ENCODE measurements at regions not wholly inside any gene's neighbourhood (a gene's known extent, or its start where the extent isn't known, plus 50 kb on each side); places are given as distances from the start of the nearest gene placed in this dataset.

- TF ChIP-seq CTCF (IDR thresholded peaks at IDR 0.05; ENCODE audit: low read depth, low read length) (no peak), EZH2phosphoT487 (IDR thresholded peaks at IDR 0.05; ENCODE audit: low read depth) (no peak)
Measured at GRCh38 chr5:40274568-40274967, 405.1 kb upstream of the PTGER4 start.

All from OCI-LY3 (cell line).